CD4-positive, alpha-beta T cell treated with Interleukin-17A for 1 hour (primary cell): ENCODE measurements at regions not wholly inside any gene's neighbourhood (a gene's known extent, or its start where the extent isn't known, plus 50 kb on each side); places are given as distances from the start of the nearest gene placed in this dataset.
A peak's percentile ranks its signal among the peaks of the same experiment; 100 is the strongest.

Experiments used
- DNase-seq: peaks from one replicate; pipeline ENCODE4 v3.0.0-alpha.2; 2020

- DNase-seq: no peak
Measured at GRCh38 chr10:4522296-4523000, 303.6 kb upstream of the AKR1E2 start.

- no peak for DNase-seq
Measured at GRCh38 chr10:4519658-4520402, 306.2 kb upstream of the AKR1E2 start.

GRCh38 chr10:4517746-4518145, 308.3 kb upstream of the AKR1E2 start:
- DNase-seq: no peak

- no peak for DNase-seq
Measured at GRCh38 chr10:4515721-4516120, 310.3 kb upstream of the AKR1E2 start.

- peak; percentile 9 for DNase-seq
Measured at GRCh38 chr10:4514445-4515108, 311.4 kb upstream of the AKR1E2 start.

- no peak for DNase-seq
Measured at GRCh38 chr10:4512671-4513240, 313.3 kb upstream of the AKR1E2 start.

GRCh38 chr10:4512196-4512595, 313.8 kb upstream of the AKR1E2 start:
- no peak for DNase-seq

- DNase-seq: no peak
Measured at GRCh38 chr10:4511509-4511908, 314.5 kb upstream of the AKR1E2 start.

GRCh38 chr10:4509405-4509804, 316.6 kb upstream of the AKR1E2 start:
- DNase-seq: no peak

GRCh38 chr10:4506095-4506494, 319.9 kb upstream of the AKR1E2 start:
- DNase-seq: no peak

GRCh38 chr10:4504550-4504949, 321.5 kb upstream of the AKR1E2 start:
- no peak for DNase-seq

- no peak for DNase-seq
Measured at GRCh38 chr10:4503076-4503475, 322.9 kb upstream of the AKR1E2 start.

- no peak for DNase-seq
Measured at GRCh38 chr10:4501306-4501705, 324.7 kb upstream of the AKR1E2 start.

- no peak for DNase-seq
Measured at GRCh38 chr10:4498711-4499251, 327.2 kb upstream of the AKR1E2 start.

GRCh38 chr10:4494551-4494950, 331.5 kb upstream of the AKR1E2 start:
- no peak for DNase-seq

GRCh38 chr10:4492202-4492601, 333.8 kb upstream of the AKR1E2 start:
- DNase-seq: no peak

GRCh38 chr10:4488904-4489303, 337.1 kb upstream of the AKR1E2 start:
- no peak for DNase-seq

GRCh38 chr10:4485636-4486035, 340.4 kb upstream of the AKR1E2 start:
- no peak for DNase-seq

- no peak for DNase-seq
Measured at GRCh38 chr10:4483811-4484210, 342.2 kb upstream of the AKR1E2 start.

- no peak for DNase-seq
Measured at GRCh38 chr10:4482659-4483058, 343.3 kb upstream of the AKR1E2 start.

- DNase-seq: no peak
Measured at GRCh38 chr10:4481192-4481591, 344.8 kb upstream of the AKR1E2 start.

GRCh38 chr10:4479342-4479741, 346.7 kb upstream of the AKR1E2 start:
- no peak for DNase-seq

GRCh38 chr10:4477664-4478063, 348.3 kb upstream of the AKR1E2 start:
- DNase-seq: no peak
